Loucy (cell line): ENCODE measurements at regions not wholly inside any gene's neighbourhood (a gene's known extent, or its start where the extent isn't known, plus 50 kb on each side); places are given as distances from the start of the nearest gene placed in this dataset.

Source experiments
- EZH2phosphoT487 ChIP-seq: fragments of 200-600 bp; IDR thresholded peaks from 2 replicates; pipeline ENCODE4 v1.6.1; 2018; ENCODE audit warnings: antibody characterized with exemption, mild to moderate bottlenecking, moderate library complexity, borderline replicate concordance
- TF ChIP-seq, protein P1 (sequence below): fragments of 200-600 bp; sonication (generic); conservative IDR thresholded peaks from 2 replicates; pipeline ENCODE4 v1.5.1; 2014; ENCODE audit warnings: mild to moderate bottlenecking, antibody characterized with exemption, low read length

DNA sequence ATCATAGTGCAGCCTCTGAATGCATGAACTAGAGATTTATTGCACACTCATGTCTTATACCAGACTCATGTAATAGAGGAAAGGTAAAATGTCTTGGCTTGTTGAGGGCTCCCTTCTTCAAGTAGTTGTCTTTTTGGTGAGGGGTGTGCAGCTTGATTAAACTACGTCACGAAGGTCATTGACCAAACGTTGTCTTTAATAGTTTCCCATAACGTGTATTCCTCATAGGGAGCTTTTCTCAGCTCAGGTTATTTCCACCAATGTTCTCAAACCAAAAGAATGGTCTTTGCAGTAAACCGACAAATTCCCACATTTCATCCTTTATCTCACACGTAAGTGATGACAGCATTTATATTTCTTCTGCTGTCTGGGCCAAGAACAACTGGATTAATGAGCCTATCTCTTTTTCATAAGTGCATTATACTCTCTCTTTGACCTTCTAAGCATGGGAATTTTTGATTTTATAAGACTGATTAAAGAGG, 547.7 kb upstream of the ZEB2 start:
- TF ChIP-seq, protein P1, sequence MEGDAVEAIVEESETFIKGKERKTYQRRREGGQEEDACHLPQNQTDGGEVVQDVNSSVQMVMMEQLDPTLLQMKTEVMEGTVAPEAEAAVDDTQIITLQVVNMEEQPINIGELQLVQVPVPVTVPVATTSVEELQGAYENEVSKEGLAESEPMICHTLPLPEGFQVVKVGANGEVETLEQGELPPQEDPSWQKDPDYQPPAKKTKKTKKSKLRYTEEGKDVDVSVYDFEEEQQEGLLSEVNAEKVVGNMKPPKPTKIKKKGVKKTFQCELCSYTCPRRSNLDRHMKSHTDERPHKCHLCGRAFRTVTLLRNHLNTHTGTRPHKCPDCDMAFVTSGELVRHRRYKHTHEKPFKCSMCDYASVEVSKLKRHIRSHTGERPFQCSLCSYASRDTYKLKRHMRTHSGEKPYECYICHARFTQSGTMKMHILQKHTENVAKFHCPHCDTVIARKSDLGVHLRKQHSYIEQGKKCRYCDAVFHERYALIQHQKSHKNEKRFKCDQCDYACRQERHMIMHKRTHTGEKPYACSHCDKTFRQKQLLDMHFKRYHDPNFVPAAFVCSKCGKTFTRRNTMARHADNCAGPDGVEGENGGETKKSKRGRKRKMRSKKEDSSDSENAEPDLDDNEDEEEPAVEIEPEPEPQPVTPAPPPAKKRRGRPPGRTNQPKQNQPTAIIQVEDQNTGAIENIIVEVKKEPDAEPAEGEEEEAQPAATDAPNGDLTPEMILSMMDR, result no peak
- no peak for TF ChIP-seq EZH2phosphoT487
